NT2/D1 (cell line): ENCODE measurements at regions not wholly inside any gene's neighbourhood (a gene's known extent, or its start where the extent isn't known, plus 50 kb on each side); places are given as distances from the start of the nearest gene placed in this dataset.

Experiments used
- SUZ12 ChIP-seq: IDR thresholded peaks from 2 replicates; pipeline ENCODE4 v1.6.1; 2011; ENCODE audit not compliant: insufficient read length, insufficient read depth; ENCODE audit errors: extremely low read depth
- ZNF274 ChIP-seq: IDR thresholded peaks from 2 replicates; pipeline ENCODE4 v1.6.1; 2011; ENCODE audit warnings: mild to moderate bottlenecking, low read depth, low read length

DNA sequence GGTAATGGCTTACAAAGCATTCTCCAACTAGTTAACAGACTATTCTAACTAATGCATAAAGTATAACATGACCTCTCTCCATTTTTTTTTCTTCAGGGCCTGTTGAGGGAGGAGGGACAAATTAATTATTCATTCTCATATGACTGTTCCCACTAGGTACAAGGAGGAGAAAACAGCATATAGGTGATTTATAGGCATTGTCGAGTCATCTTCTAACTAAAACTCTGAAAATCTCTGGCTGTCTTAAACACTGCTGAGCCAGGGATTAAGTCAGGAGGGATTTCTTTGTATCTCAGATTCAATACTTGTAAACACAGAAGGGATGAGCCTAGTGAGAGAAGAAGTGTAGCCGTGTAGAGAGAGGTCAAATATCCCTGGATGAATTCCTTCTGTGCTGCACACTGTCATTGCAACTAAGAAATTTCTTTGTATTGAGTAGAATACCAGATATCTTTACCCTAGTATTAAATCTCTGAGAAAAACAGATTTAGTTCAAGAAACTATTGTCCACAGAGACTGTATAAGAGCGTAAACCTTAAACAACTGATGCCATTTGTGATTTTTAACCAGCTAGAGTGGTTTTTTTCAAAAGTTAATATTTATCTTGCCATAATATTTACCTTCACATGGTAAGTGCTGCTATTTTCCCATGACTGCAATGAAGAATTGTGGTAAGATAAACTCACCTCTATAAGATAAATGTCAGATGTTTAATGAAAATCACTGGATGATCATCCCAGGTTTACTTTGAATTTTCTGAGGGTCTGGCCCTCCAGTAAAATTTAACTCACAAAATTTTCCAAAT is 465.3 kb downstream of the RWDD3 start:
- no peak for TF ChIP-seq ZNF274
- TF ChIP-seq SUZ12, result no peak
